Motor neuron (in vitro differentiated cells): ENCODE measurements at regions not wholly inside any gene's neighbourhood (a gene's known extent, or its start where the extent isn't known, plus 50 kb on each side); places are given as distances from the start of the nearest gene placed in this dataset.

Experiments used
- ATAC-seq, 8 experiments: fragments of 200-7000 bp; cut with Tn5 transposase; replicated peaks in 6 of 8; 2 replicates each; pipeline ENCODE4 v1.8.0; 2021; ENCODE audit warnings: mild to moderate bottlenecking in 8 of 8, moderate library complexity in 8 of 8
- H3K27ac ChIP-seq, 2 donors: fragments of 250-450 bp; sonication (Bioruptor Pico); 2 replicates each; pipeline ENCODE4 v1.9.0; 2021; ENCODE audit warnings: antibody characterized with exemption in 2 of 2, mild to moderate bottlenecking in 2 of 2, moderate library complexity in 1 of 2
- H3K4me1 ChIP-seq, 2 donors: fragments of 250-450 bp; sonication (Bioruptor Pico); replicated peaks in 1 of 2; 2 replicates each; pipeline ENCODE4 v1.6.1; 2021; ENCODE audit warnings: antibody characterized with exemption in 2 of 2, mild to moderate bottlenecking in 2 of 2, moderate library complexity in 1 of 2
- H3K4me3 ChIP-seq, 5 donors: fragments of 250-450 bp; sonication (Bioruptor Pico); 2 replicates each; pipeline ENCODE4 v1.9.0; 2021; ENCODE audit warnings: antibody characterized with exemption in 5 of 5, mild to moderate bottlenecking in 5 of 5, moderate library complexity in 4 of 5
- WGBS, 10 experiments: fragments of 450-650 bp; shearing (Covaris generic); methylation state at CpG; one replicate each; pipeline ENCODE4 v1.0.0; 2022; 5-methylcytosine and 5-hydroxymethylcytosine counted together
- in situ Hi-C, 9 experiments: fragments of 400-800 bp; cut with MboI; loops; one replicate each; pipeline ENCODE4 v1.15.0; 2021; ENCODE audit warnings: low sequenced_read_pairs in 9 of 9, low pct_unique_long_range_greater_than_20kb in 2 of 9; ENCODE audit not compliant: unreplicated experiment in 9 of 9

DNA sequence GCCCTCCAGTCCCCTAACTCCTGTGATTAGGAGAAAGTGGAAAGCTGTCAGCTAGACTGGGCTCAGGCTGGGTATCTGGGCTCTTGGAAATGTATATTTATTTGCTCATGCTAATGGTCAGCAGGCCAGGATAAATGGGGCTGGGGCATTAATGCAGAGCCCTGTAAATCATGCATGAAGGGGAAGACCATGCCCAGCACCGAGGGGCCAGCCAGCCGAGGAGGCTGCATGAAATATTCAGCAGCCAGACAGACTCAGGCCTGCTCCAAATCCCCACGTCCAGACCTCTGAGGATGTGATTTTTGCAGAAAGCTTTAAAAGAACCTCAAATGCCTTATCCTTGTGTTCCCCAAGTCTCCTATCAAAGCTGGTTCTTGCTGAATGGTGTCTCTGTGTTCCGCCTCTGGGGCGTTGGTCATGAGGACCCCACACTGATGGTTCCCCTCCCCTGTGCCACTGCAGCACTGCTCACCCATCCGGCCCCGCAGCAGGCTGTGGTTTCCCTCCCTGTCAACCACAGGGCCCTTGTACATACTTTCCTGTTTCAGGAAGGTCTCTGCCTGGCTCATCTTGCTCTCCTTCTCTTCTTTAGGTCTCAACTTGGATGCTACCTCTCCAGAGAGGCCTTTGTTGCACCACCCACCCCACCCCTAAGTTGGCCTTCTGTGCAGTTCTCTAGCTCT, 358.4 kb downstream of the CDH26 start:
- WGBS, 10 experiments: 51 to 100% (median 62%) methylated on average over 1 to 3 of the region's 7 CpGs; no CpG with 5 or more reads in 4 of the 10 experiments
- Histone ChIP-seq H3K4me1 (peaks cover 2 to 7% of the 10 kb centered on the region in 2 donors), H3K27ac (no peak overlapping the region), H3K4me3 (no peak overlapping the region)
- in situ Hi-C loops: no loop called here
- ATAC-seq: peak in 5 of 8 experiments; percentile 30 to 67 (median 40)

DNA sequence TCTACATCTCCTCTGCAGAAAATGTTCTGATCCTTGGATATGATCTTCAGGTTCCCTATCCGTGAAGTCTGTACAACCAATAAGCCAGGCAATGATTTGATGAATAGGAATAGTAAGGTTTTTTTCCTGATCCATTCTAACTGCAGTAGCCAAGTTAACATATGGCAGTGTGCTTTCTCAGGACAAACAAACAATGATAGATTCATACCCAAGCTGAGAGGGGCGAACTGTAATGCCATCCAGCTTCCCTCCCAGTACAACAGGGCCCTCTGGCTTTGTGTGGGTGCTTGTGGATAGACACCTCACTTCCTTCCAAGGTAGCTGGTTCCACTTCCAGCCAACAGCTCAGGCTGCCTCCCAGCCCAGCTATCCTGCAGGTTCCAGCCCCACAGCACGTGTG, 359.2 kb downstream of the CDH26 start:
- in situ Hi-C loops: no loop called here
- Histone ChIP-seq H3K4me3 (no peak overlapping the region), H3K4me1 (peaks cover 2 to 7% of the 10 kb centered on the region in 2 donors), H3K27ac (no peak overlapping the region)
- ATAC-seq: no peak
- 40 to 100% (median 80%) methylated on average over 1 to 3 of the region's 3 CpGs; no CpG with 5 or more reads in 4 of the 10 experiments for WGBS, 10 experiments

DNA sequence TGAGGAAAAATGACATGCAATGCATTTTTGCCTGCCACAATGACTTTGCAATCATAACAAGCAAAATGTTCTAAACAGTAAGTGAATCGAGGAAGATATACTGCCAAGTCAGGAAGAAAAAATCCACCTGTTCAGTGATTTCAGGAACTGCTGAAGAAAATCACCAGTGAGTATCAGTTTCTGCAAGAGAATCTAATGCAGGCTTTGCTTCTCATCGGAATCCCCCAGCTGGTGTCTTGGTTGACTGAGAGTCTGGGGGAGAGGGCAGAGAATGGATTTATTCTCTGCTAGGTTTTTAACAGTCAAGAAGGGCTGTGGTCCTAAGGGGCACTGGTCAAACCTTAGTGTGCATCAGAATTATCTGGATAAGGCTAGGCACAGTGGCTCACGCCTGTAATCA, 363.4 kb downstream of the CDH26 start:
- Histone ChIP-seq H3K27ac (no peak overlapping the region), H3K4me1 (no peaks in the 10 kb centered on the region), H3K4me3 (no peak overlapping the region)
- 20 to 100% (median 74%) methylated on average over 1 to 3 of the region's 3 CpGs; no CpG with 5 or more reads in 2 of the 10 experiments for WGBS, 10 experiments
- no peak for ATAC-seq
- in situ Hi-C loops: no loop called here

DNA sequence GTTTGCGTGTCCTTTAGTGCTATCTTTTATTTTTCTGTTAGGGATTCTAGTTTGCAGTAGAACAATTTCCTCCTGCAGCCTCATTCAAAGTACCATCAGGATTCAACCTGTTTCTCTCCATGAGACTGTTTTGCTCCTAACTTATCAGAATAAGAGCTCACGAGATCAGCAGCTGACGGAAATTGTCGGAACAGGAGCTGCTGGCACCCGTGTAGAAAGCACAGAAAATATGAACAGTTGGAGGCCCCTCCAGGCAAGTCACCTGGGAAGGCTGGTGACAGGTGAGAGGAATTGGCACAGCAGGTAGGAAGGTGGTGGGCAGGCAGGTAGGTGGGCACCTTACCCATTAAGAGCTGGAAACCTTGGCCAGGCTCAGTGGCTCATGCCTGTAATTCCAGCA, 368.6 kb downstream of the CDH26 start:
- 25 to 100% (median 80%) methylated on average over 1 to 5 of the region's 5 CpGs; no CpG with 5 or more reads in 3 of the 10 experiments for WGBS, 10 experiments
- no peak overlapping the region for H3K27ac ChIP-seq
- no peak for ATAC-seq

DNA sequence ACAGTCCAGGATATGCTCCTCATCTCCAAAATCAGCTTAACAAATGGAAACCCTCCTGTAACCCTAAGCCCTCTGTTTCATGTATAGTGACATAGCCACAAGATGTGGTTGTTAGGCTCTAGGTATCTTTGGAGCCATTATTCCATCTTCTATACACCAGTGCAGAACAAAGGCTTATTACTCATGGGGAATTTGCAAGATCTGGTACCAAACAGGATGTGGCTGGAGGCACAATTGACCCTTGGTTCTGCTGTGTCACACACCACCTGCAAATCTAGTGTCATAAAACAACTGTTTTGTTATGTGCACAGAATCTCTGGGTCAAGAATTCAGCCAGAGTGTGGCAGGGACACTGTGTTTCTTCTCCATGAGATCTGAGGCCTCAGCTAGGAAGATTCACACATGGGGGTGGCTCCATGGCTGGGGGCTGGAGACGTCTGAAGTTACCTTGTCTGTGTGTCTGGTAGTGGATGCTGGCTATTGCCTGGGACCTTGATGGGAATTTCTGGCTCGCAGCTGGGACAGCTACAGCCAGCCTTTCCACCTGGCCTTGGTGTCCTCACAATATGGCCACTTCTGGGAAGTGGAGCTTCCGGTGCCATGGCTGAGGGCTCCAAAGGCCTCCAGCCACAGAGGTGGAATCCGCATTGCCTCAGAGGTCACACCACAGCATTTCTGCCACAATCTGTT, 369.9 kb downstream of the CDH26 start:
- no peak overlapping the region for H3K4me3 ChIP-seq
- no peaks in the 10 kb centered on the region for H3K4me1 ChIP-seq
- ATAC-seq: no peak
- in situ Hi-C loops: no loop called here
- H3K27ac ChIP-seq: no peak overlapping the region
- WGBS, 10 experiments: 57 to 100% (median 89%) methylated on average over 1 to 3 of the region's 4 CpGs; no CpG with 5 or more reads in 5 of the 10 experiments

More for the DNA sequence above, 368.6 kb downstream of the CDH26 start:
- Histone ChIP-seq H3K4me3 (no peak overlapping the region), H3K4me1 (no peaks in the 10 kb centered on the region)
- in situ Hi-C loops: no loop called here

DNA sequence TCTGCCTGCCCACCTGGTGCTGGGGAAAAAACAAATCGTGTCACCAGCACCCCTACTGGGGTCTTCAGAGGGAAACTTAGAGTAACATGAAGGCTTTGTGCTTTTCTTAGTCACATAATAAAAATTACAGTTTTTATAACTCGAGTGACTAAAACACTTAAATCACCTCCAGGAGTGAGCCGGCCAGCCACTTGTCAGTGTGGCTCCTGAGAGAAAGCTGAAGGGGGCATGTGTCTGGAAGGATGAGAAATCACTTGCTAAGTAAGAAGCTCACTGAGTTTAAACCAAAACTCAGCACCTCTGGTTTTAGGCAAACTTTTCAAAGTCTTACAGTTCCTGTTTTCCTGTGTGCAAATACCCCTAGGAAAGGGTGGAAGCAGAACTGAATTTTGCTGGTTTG, 372.2 kb downstream of the CDH26 start:
- Histone ChIP-seq H3K4me3 (no peak overlapping the region), H3K4me1 (peaks cover 0 to 6% of the 10 kb centered on the region in 2 donors), H3K27ac (no peak overlapping the region)
- in situ Hi-C loops: no loop called here
- ATAC-seq: no peak
- 17 to 74% (median 34%) methylated on average over 1 to 3 of the region's 3 CpGs; no CpG with 5 or more reads in 3 of the 10 experiments for WGBS, 10 experiments

DNA sequence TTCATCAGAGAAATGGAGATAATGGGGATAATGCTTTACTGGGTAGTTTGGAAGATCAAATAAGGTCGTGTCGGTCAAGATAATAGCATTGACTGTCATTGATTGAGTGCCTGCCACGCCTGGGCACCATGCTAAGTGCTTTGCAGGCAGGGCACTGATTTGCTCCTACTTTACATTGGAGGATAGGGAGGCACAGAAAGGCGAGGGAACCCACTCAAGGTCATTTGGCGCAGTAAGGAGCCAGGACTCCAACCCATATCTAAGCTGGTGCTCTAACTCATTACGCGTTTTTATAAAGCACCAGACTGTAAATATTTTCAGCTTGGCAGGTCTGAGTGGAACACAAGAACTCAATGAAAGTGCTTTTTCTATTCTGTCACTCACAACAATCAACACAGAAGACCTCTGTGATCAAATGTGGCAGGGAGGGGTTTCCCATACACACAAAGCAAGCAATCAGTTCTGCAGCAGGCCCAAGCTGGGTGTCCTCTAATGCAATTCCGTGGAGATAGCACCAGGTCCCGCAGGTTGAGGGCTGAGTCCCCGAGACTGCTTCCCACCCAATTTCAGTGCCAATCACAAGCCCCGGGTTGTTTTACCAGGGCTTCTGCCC, 373.6 kb downstream of the CDH26 start:
- in situ Hi-C loops: no loop called here
- ATAC-seq: no peak
- H3K27ac ChIP-seq: no peak overlapping the region
- 20 to 100% (median 72%) methylated on average over 1 to 10 of the region's 11 CpGs for WGBS, 10 experiments
- H3K4me3 ChIP-seq: no peak overlapping the region
- peaks cover 0 to 6% of the 10 kb centered on the region in 2 donors for H3K4me1 ChIP-seq

DNA sequence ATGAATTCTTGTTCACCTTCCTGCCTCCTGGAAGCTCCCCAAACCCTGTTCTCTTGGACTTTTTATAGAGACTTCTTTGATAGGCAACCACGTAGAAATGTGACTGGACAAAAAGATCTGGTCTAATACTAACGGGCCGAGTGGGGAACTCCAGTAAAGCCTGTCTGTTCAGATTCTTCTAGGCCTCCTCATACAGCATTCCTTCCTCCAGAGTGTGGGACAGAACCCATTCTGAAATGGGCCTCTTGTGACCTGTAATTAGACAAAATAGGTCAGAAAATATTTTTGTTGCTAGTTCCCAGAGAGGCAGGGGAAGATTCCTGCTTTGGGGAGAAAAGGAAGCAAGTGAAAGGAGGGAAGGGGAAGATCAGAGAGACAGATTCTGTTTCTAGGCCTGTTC, 374.3 kb downstream of the CDH26 start:
- H3K27ac ChIP-seq: no peak overlapping the region
- 0 to 93% (median 87%) methylated on average over 1 to 3 of the region's 3 CpGs; no CpG with 5 or more reads in 6 of the 10 experiments for WGBS, 10 experiments

DNA sequence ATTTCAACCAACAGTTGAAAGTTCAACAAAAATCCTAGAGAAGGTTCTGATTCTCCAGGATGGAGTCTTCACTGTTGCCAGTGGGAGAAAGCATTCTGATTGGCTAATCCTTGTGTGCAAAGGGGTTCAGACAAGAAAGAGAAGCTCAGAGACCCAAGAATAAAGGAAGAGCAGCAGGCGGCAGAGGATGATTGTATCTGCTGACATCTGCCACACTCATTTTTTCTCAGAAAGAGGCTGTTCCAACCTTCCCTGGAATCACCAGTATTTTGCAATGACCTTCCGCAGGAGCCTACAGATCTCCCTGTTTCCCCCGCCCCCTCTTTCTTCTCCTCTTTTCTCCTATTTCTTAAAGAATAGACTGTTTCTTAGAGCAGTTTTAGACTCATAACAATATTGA, 376.7 kb downstream of the CDH26 start:
- H3K4me1 ChIP-seq: peaks cover 0 to 6% of the 10 kb centered on the region in 2 donors
- ATAC-seq: no peak
- in situ Hi-C loops: no loop called here
- no peak overlapping the region for H3K27ac ChIP-seq
- 47 to 100% (median 77%) methylated on average over 2 to 3 of the region's 3 CpGs; no CpG with 5 or more reads in 4 of the 10 experiments for WGBS, 10 experiments
- H3K4me3 ChIP-seq: no peak overlapping the region

More for the DNA sequence above, 374.3 kb downstream of the CDH26 start:
- no peak for ATAC-seq
- Histone ChIP-seq H3K4me3 (no peak overlapping the region), H3K4me1 (peaks cover 0 to 6% of the 10 kb centered on the region in 2 donors)
- in situ Hi-C loops: no loop called here

DNA sequence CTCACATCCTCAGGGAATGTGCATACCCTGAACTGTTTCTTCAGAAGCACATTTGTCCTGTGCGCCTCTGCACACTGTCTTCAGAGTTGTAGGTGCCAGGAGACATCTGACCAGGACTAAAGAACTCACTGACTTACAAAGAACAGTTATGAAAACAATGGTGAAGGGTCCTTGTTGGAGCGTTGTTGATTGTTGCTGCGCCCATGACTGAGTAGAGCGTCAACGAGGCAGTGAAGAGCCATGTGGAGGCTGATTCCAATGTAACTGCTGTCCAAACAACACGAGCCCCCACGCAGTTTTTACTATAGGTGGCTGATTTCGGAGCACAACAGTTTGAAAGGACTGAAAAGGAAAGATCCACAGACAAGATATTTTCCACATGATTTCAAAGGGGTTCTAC, 380.3 kb downstream of the CDH26 start:
- peak in 1 of 8 experiments; percentile 14 for ATAC-seq
- Histone ChIP-seq H3K4me3 (no peak overlapping the region), H3K4me1 (peaks cover 0 to 6% of the 10 kb centered on the region in 2 donors), H3K27ac (no peak overlapping the region)
- in situ Hi-C loops: no loop called here
- 5 to 100% (median 75%) methylated on average over 1 to 6 of the region's 8 CpGs; no CpG with 5 or more reads in 1 of the 10 experiments for WGBS, 10 experiments

DNA sequence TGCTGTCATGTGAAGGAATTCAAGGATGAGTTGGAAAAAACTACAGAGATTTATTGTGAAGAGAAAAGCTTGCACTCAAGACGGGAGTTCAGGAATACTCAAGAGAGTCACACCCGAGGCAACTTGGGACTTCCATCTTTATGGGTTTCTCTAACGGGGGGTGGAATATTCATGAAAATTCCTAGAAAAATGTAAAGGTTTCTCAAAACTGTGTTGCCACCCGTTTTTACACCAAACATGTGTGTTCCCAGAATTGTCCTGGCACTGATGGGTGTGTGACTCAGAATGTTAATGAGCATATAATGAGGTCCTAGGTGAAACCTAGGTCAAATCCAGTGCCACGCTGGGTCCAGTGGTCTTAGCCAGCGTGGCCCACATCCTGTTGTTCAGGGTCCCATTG, 381.5 kb downstream of the CDH26 start:
- Histone ChIP-seq H3K27ac (no peak overlapping the region), H3K4me3 (no peak overlapping the region), H3K4me1 (peaks cover 0 to 1% of the 10 kb centered on the region in 2 donors)
- 0 to 100% (median 77%) methylated on average over 1 to 4 of the region's 6 CpGs; no CpG with 5 or more reads in 3 of the 10 experiments for WGBS, 10 experiments
- in situ Hi-C loops: no loop called here
- ATAC-seq: peak in 3 of 8 experiments; percentile 66 to 86 (median 84)

DNA sequence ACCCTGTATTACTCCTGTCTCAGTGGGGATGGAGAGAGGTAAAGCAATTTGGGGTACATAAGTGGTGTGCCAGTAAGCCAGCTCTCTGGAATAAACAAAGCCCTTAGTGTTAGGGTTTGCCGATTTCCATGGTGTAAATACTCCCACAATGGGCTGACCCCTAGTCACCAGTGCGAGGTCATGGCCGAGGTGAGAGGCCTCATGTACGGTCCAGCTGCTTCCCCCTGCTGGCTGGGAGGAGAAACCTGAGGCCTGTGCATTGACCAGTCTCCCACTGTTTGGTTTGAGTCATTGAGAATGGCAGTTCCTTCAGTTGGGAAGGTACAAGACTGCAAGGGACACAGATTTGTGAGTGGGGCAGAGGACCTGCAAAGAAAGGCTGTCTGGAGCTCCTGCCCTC, 382.0 kb downstream of the CDH26 start:
- H3K4me3 ChIP-seq: no peak overlapping the region
- H3K4me1 ChIP-seq: no peaks in the 10 kb centered on the region
- in situ Hi-C loops: no loop called here
- ATAC-seq: peak in 2 of 8 experiments; percentile 18
- WGBS, 10 experiments: 79 to 87% (median 83%) methylated on average over 1 to 4 of the region's 4 CpGs; no CpG with 5 or more reads in 6 of the 10 experiments
- H3K27ac ChIP-seq: no peak overlapping the region

DNA sequence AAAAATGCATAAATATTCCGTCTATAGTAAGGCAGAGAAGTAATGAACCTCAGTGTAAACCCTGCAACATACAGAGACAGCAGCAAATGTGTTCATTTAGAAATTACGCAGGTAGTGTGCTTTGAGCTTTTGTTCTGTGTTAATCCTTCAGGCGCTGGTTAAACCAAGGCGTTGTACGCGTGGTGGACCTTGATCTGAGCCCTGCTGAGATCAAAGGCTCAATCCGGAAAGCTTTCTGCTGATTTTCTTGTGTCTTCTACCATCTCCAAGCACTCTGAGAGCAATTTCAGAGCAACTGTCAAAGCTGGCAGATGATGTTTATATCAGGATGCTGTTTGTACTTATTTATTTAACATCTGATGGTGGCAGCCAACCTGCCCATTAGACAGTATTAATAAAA, 382.8 kb downstream of the CDH26 start:
- no peak overlapping the region for H3K27ac ChIP-seq
- H3K4me3 ChIP-seq: no peak overlapping the region
- WGBS, 10 experiments: 35 to 100% (median 89%) methylated on average over 1 to 7 of the region's 7 CpGs
- in situ Hi-C loops: no loop called here
- no peaks in the 10 kb centered on the region for H3K4me1 ChIP-seq
- no peak for ATAC-seq
